K562 (cell line): ENCODE measurements at regions not wholly inside any gene's neighbourhood (a gene's known extent, or its start where the extent isn't known, plus 50 kb on each side); places are given as distances from the start of the nearest gene placed in this dataset.

Experiments
- CBX1 ChIP-seq: sonication (generic); IDR thresholded peaks from 2 replicates; pipeline ENCODE4 v1.6.1; 2016; ENCODE audit warnings: antibody characterized with exemption, low read depth, mild to moderate bottlenecking
- LARP7 ChIP-seq: fragments of 450-650 bp; IDR thresholded peaks from 2 replicates; pipeline ENCODE4 v1.6.1; 2016
- NFIC ChIP-seq: fragments of 450-650 bp; IDR thresholded peaks from 2 replicates; pipeline ENCODE4 v1.6.1; 2017; ENCODE audit warnings: mild to moderate bottlenecking, inconsistent platforms
- NFRKB ChIP-seq: fragments of 450-650 bp; IDR thresholded peaks from 2 replicates; pipeline ENCODE4 v1.6.1; 2016; ENCODE audit warnings: low read depth
- RBM14 ChIP-seq: fragments of 200-400 bp; formaldehyde crosslinking; IDR thresholded peaks from 2 replicates; pipeline ENCODE4 v1.6.1; 2018; ENCODE audit warnings: low read depth, mild to moderate bottlenecking, low read length, moderate library complexity, borderline replicate concordance; ENCODE audit not compliant: insufficient read depth
- SMARCB1 ChIP-seq: IDR thresholded peaks from 2 replicates; pipeline ENCODE4 v1.6.1; 2011; ENCODE audit warnings: improper control_type of control experiment, low read depth; ENCODE audit not compliant: insufficient read length
- TF ChIP-seq, protein P1 (sequence below): fragments of 200-600 bp; sonication (generic); IDR thresholded peaks from one replicate; pipeline ENCODE4 v1.6.1; 2012; ENCODE audit warnings: mild to moderate bottlenecking, low read depth, low read length, inconsistent platforms
- TF ChIP-seq, protein P2 (sequence below): sonication (generic); formaldehyde crosslinking; IDR thresholded peaks from 2 replicates; pipeline ENCODE4 v1.8.0; 2022; ENCODE audit warnings: missing genetic modification reagents, mild to moderate bottlenecking, borderline replicate concordance
- TF ChIP-seq, protein P3 (sequence below): fragments of 250-450 bp; sonication (Bioruptor Pico); IDR thresholded peaks from 2 replicates; pipeline ENCODE4 v1.4.0; 2020; ENCODE audit warnings: mild to moderate bottlenecking, moderate library complexity
- TF ChIP-seq, protein P4 (sequence below), 2 experiments: fragments of 450-650 bp; IDR thresholded peaks; 2 replicates each; pipeline ENCODE4 v1.6.1; 2016
- TF ChIP-seq, protein P5 (sequence below): fragments of 450-650 bp; formaldehyde crosslinking; IDR thresholded peaks from 2 replicates; pipeline ENCODE4 v1.4.0; 2020; ENCODE audit warnings: mild to moderate bottlenecking, moderate library complexity

DNA sequence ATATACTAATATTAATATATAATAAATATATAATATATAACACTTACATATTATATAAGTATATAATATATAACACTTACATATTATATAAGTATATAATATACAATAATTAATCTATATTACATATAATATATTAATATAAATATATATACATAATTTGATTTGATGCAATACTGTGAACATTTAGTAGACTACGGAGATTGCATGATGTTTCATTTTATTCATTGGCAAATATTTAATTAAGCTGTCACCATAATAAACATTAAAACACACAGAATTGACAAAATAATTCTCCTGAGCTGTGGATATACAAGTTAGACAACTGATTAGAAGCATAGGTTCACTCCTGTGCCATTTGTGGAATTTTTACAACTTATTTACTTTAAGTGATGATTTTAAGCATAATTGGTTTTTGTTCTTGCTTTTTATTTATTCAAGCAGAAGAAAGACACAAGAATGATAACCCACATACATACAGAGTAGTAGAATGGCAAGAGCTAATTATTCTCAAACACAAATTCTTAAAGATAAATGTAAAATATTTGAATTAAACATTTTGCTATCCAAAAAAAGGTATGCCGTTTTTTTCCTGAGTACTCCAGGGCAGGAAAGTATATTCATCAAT, 65.8 kb upstream of the TOP3B start (continued):
- TF ChIP-seq NFRKB: no peak
- TF ChIP-seq LARP7: no peak
- TF ChIP-seq, protein P1, sequence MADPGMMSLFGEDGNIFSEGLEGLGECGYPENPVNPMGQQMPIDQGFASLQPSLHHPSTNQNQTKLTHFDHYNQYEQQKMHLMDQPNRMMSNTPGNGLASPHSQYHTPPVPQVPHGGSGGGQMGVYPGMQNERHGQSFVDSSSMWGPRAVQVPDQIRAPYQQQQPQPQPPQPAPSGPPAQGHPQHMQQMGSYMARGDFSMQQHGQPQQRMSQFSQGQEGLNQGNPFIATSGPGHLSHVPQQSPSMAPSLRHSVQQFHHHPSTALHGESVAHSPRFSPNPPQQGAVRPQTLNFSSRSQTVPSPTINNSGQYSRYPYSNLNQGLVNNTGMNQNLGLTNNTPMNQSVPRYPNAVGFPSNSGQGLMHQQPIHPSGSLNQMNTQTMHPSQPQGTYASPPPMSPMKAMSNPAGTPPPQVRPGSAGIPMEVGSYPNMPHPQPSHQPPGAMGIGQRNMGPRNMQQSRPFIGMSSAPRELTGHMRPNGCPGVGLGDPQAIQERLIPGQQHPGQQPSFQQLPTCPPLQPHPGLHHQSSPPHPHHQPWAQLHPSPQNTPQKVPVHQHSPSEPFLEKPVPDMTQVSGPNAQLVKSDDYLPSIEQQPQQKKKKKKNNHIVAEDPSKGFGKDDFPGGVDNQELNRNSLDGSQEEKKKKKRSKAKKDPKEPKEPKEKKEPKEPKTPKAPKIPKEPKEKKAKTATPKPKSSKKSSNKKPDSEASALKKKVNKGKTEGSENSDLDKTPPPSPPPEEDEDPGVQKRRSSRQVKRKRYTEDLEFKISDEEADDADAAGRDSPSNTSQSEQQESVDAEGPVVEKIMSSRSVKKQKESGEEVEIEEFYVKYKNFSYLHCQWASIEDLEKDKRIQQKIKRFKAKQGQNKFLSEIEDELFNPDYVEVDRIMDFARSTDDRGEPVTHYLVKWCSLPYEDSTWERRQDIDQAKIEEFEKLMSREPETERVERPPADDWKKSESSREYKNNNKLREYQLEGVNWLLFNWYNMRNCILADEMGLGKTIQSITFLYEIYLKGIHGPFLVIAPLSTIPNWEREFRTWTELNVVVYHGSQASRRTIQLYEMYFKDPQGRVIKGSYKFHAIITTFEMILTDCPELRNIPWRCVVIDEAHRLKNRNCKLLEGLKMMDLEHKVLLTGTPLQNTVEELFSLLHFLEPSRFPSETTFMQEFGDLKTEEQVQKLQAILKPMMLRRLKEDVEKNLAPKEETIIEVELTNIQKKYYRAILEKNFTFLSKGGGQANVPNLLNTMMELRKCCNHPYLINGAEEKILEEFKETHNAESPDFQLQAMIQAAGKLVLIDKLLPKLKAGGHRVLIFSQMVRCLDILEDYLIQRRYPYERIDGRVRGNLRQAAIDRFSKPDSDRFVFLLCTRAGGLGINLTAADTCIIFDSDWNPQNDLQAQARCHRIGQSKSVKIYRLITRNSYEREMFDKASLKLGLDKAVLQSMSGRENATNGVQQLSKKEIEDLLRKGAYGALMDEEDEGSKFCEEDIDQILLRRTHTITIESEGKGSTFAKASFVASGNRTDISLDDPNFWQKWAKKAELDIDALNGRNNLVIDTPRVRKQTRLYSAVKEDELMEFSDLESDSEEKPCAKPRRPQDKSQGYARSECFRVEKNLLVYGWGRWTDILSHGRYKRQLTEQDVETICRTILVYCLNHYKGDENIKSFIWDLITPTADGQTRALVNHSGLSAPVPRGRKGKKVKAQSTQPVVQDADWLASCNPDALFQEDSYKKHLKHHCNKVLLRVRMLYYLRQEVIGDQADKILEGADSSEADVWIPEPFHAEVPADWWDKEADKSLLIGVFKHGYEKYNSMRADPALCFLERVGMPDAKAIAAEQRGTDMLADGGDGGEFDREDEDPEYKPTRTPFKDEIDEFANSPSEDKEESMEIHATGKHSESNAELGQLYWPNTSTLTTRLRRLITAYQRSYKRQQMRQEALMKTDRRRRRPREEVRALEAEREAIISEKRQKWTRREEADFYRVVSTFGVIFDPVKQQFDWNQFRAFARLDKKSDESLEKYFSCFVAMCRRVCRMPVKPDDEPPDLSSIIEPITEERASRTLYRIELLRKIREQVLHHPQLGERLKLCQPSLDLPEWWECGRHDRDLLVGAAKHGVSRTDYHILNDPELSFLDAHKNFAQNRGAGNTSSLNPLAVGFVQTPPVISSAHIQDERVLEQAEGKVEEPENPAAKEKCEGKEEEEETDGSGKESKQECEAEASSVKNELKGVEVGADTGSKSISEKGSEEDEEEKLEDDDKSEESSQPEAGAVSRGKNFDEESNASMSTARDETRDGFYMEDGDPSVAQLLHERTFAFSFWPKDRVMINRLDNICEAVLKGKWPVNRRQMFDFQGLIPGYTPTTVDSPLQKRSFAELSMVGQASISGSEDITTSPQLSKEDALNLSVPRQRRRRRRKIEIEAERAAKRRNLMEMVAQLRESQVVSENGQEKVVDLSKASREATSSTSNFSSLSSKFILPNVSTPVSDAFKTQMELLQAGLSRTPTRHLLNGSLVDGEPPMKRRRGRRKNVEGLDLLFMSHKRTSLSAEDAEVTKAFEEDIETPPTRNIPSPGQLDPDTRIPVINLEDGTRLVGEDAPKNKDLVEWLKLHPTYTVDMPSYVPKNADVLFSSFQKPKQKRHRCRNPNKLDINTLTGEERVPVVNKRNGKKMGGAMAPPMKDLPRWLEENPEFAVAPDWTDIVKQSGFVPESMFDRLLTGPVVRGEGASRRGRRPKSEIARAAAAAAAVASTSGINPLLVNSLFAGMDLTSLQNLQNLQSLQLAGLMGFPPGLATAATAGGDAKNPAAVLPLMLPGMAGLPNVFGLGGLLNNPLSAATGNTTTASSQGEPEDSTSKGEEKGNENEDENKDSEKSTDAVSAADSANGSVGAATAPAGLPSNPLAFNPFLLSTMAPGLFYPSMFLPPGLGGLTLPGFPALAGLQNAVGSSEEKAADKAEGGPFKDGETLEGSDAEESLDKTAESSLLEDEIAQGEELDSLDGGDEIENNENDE: no peak
- TF ChIP-seq, protein P2, sequence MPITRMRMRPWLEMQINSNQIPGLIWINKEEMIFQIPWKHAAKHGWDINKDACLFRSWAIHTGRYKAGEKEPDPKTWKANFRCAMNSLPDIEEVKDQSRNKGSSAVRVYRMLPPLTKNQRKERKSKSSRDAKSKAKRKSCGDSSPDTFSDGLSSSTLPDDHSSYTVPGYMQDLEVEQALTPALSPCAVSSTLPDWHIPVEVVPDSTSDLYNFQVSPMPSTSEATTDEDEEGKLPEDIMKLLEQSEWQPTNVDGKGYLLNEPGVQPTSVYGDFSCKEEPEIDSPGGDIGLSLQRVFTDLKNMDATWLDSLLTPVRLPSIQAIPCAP (CRISPR knock-in tag): no peak
- no peak for TF ChIP-seq SMARCB1
- TF ChIP-seq, protein P3, sequence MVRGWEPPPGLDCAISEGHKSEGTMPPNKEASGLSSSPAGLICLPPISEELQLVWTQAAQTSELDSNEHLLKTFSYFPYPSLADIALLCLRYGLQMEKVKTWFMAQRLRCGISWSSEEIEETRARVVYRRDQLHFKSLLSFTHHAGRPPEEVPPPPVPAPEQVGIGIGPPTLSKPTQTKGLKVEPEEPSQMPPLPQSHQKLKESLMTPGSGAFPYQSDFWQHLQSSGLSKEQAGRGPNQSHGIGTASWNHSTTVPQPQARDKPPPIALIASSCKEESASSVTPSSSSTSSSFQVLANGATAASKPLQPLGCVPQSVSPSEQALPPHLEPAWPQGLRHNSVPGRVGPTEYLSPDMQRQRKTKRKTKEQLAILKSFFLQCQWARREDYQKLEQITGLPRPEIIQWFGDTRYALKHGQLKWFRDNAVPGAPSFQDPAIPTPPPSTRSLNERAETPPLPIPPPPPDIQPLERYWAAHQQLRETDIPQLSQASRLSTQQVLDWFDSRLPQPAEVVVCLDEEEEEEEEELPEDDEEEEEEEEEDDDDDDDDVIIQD (CRISPR knock-in tag): no peak
- no peak for TF ChIP-seq RBM14
- TF ChIP-seq, protein P4, sequence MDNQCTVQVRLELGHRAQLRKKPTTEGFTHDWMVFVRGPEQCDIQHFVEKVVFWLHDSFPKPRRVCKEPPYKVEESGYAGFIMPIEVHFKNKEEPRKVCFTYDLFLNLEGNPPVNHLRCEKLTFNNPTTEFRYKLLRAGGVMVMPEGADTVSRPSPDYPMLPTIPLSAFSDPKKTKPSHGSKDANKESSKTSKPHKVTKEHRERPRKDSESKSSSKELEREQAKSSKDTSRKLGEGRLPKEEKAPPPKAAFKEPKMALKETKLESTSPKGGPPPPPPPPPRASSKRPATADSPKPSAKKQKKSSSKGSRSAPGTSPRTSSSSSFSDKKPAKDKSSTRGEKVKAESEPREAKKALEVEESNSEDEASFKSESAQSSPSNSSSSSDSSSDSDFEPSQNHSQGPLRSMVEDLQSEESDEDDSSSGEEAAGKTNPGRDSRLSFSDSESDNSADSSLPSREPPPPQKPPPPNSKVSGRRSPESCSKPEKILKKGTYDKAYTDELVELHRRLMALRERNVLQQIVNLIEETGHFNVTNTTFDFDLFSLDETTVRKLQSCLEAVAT (IDR thresholded peaks at IDR 0.05): no peak
- TF ChIP-seq, protein P5, sequence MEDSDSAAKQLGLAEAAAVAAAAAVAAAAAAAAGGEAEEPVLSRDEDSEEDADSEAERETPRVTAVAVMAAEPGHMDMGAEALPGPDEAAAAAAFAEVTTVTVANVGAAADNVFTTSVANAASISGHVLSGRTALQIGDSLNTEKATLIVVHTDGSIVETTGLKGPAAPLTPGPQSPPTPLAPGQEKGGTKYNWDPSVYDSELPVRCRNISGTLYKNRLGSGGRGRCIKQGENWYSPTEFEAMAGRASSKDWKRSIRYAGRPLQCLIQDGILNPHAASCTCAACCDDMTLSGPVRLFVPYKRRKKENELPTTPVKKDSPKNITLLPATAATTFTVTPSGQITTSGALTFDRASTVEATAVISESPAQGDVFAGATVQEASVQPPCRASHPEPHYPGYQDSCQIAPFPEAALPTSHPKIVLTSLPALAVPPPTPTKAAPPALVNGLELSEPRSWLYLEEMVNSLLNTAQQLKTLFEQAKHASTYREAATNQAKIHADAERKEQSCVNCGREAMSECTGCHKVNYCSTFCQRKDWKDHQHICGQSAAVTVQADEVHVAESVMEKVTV: no peak
- TF ChIP-seq NFIC: no peak
- TF ChIP-seq CBX1: no peak
